GM12878 (cell line): ENCODE measurements at regions not wholly inside any gene's neighbourhood (a gene's known extent, or its start where the extent isn't known, plus 50 kb on each side); places are given as distances from the start of the nearest gene placed in this dataset.

Experiments
- ATAC-seq: fragments of 200-7000 bp; cut with Tn5 transposase; 3 replicates; pipeline ENCODE4 v1.9.1; 2020; ENCODE audit warnings: mild to moderate bottlenecking, moderate library complexity
- BruUV-seq: library from RNA; stranded (reverse); fragments of 400-500 nt; replicated peaks from 2 replicates; lab custom pipeline; 2021; lab: Mats Ljungman, UMichigan
- CTCF ChIA-PET: fragments of 300-600 bp; sonication (Branson Sonifier 250); formaldehyde crosslinking; extraction: SDS; loops from one replicate; lab custom pipeline; 2021; ENCODE audit warnings: inconsistent platforms; lab: Yijun Ruan, JAX
- POLR2A ChIA-PET: fragments of 350-600 bp; formaldehyde crosslinking; extraction: SDS; loops from one replicate; lab custom pipeline; 2021; ENCODE audit warnings: inconsistent platforms; lab: Charles Lee
- RAD21 ChIA-PET: fragments of 300-600 bp; sonication (Branson Sonifier 250); formaldehyde crosslinking; loops from one replicate; lab custom pipeline; 2023; ENCODE audit warnings: antibody characterized with exemption; ENCODE audit not compliant: unreplicated experiment; lab: Charles Lee
- SMC1A ChIA-PET: fragments of 300-600 bp; sonication (Branson Sonifier 250); formaldehyde crosslinking; loops from one replicate; lab custom pipeline; 2023; ENCODE audit not compliant: unreplicated experiment, uncharacterized antibody; lab: Charles Lee
- DNase-seq: peaks from one replicate; pipeline ENCODE4 v3.0.0-alpha.2; 2011; ENCODE audit warnings: low read depth, low spot score
- FAIRE-seq: peaks from 3 replicates; lab custom pipeline; 2011; peaks lifted over from hg19 to GRCh38; lab: Jason Lieb, UNC
- H2AFZ ChIP-seq: 2 replicates; pipeline ENCODE4 v1.6.0; 2011; ENCODE audit warnings: low read depth, low read length, control low read depth; ENCODE audit not compliant: control insufficient read depth
- H3K27ac ChIP-seq: 2 replicates; pipeline ENCODE4 v1.5.1; 2011; ENCODE audit warnings: control low read depth; ENCODE audit not compliant: control insufficient read depth, insufficient read depth
- H3K27me3 ChIP-seq, 2 experiments: replicated peaks in 1 of 2; 2 replicates each; pipeline versions ENCODE4 v1.6.0 to v1.6.1; 2011; ENCODE audit warnings: low read length in 1 of 2; ENCODE audit not compliant: control insufficient read depth in 2 of 2, insufficient read depth in 2 of 2
- H3K36me3 ChIP-seq, 2 experiments: 2 replicates each; pipeline ENCODE4 v1.5.1; 2011; ENCODE audit warnings: low read length in 1 of 2; ENCODE audit not compliant: control insufficient read depth in 2 of 2, insufficient read depth in 2 of 2
- H3K4me1 ChIP-seq: 2 replicates; pipeline ENCODE4 v1.6.1; 2011; ENCODE audit warnings: mild to moderate bottlenecking, low read length, moderate library complexity, mixed read lengths; ENCODE audit not compliant: control insufficient read depth, insufficient read depth
- H3K4me2 ChIP-seq: 2 replicates; pipeline ENCODE4 v1.6.0; 2011; ENCODE audit warnings: control low read depth; ENCODE audit not compliant: control insufficient read depth, insufficient read depth
- H3K4me3 ChIP-seq: fragments of 200-600 bp; sonication (generic); 2 replicates; pipeline ENCODE4 v1.5.1; 2016
- H3K79me2 ChIP-seq: 2 replicates; pipeline ENCODE4 v1.6.0; 2011; ENCODE audit warnings: low read length; ENCODE audit not compliant: control insufficient read depth, insufficient read depth
- H3K9ac ChIP-seq: 2 replicates; pipeline ENCODE4 v1.8.0; 2011; ENCODE audit warnings: low read length, control low read depth, mixed read lengths; ENCODE audit not compliant: control insufficient read depth, insufficient read depth
- H3K9me3 ChIP-seq: replicated peaks from 3 replicates; pipeline ENCODE4 v1.5.1; 2011; ENCODE audit warnings: mild to moderate bottlenecking, low read length; ENCODE audit not compliant: control insufficient read depth, insufficient read depth
- H4K20me1 ChIP-seq: 2 replicates; pipeline ENCODE4 v1.6.0; 2011; ENCODE audit not compliant: control insufficient read depth, insufficient read depth
- KAT2A ChIP-seq: conservative IDR thresholded peaks from 2 replicates; pipeline ENCODE4 v1.6.1; 2011; ENCODE audit warnings: low read depth, low read length; ENCODE audit not compliant: control insufficient read depth
- MTA3 ChIP-seq: IDR thresholded peaks from 2 replicates; pipeline ENCODE4 v1.6.1; 2012; ENCODE audit warnings: low read length, inconsistent platforms, borderline replicate concordance
- NR2F1 ChIP-seq: fragments of 450-650 bp; conservative IDR thresholded peaks from 2 replicates; pipeline ENCODE4 v1.6.1; 2017; ENCODE audit warnings: mild to moderate bottlenecking
- POU2F2 ChIP-seq: IDR thresholded peaks from 3 replicates; pipeline ENCODE4 v1.6.1; 2011; ENCODE audit warnings: low read depth, mild to moderate bottlenecking, low read length, borderline replicate concordance
- TBL1XR1 ChIP-seq: IDR thresholded peaks from 2 replicates; pipeline ENCODE4 v1.6.1; 2012; ENCODE audit warnings: low read depth, low read length, improper control_type of control experiment
- ZNF24 ChIP-seq: fragments of 450-650 bp; IDR thresholded peaks from 2 replicates; pipeline ENCODE4 v1.6.1; 2017; ENCODE audit warnings: antibody characterized with exemption, mild to moderate bottlenecking
- ZNF274 ChIP-seq: IDR thresholded peaks from one replicate; pipeline ENCODE4 v1.8.0; 2011; ENCODE audit not compliant: insufficient read length, insufficient read depth
- ZSCAN29 ChIP-seq: fragments of 450-650 bp; IDR thresholded peaks from 2 replicates; pipeline ENCODE4 v1.6.1; 2017; ENCODE audit warnings: mild to moderate bottlenecking, moderate library complexity
- WGBS: methylation state at CpG from one replicate; pipeline ENCODE4 v1.1.6; 2016; ENCODE audit warnings: low lambda C conversion rate; ENCODE audit not compliant: insufficient replicate concordance, insufficient coverage; ENCODE audit errors: missing lambda C conversion rate; 5-methylcytosine and 5-hydroxymethylcytosine counted together
- in situ Hi-C: fragments of 300-500 bp; cut with MboI; formaldehyde crosslinking; loops from 9 replicates; pipeline ENCODE4 v1.14.3; 2018; ENCODE audit warnings: mixed read lengths
- intact Hi-C: fragments of 100-400 bp; cut with micrococcal nuclease; formaldehyde crosslinking; loops from one replicate; pipeline ENCODE4 v1.14.2; 2022; ENCODE audit not compliant: unreplicated experiment
- TF ChIP-seq, protein P1 (sequence below): fragments of 450-650 bp; formaldehyde crosslinking; IDR thresholded peaks from 2 replicates; pipeline ENCODE4 v1.5.0; 2022; ENCODE audit warnings: mild to moderate bottlenecking, missing genetic modification characterization
- TF ChIP-seq, protein P2 (sequence below): IDR thresholded peaks from 2 replicates; pipeline ENCODE4 v1.6.1; 2012; ENCODE audit warnings: low read depth, low read length, improper control_type of control experiment
- TF ChIP-seq, protein P3 (sequence below): fragments of 150-350 bp; IDR thresholded peaks from 2 replicates; pipeline ENCODE4 v1.6.1; 2014; ENCODE audit warnings: mild to moderate bottlenecking, low read depth, low read length
- TF ChIP-seq, protein P4 (sequence below): IDR thresholded peaks from 2 replicates; pipeline ENCODE4 v1.6.1; 2011; ENCODE audit warnings: borderline replicate concordance, low read depth, mild to moderate bottlenecking, moderate library complexity, low read length; ENCODE audit not compliant: insufficient read depth, poor library complexity, severe bottlenecking

DNA sequence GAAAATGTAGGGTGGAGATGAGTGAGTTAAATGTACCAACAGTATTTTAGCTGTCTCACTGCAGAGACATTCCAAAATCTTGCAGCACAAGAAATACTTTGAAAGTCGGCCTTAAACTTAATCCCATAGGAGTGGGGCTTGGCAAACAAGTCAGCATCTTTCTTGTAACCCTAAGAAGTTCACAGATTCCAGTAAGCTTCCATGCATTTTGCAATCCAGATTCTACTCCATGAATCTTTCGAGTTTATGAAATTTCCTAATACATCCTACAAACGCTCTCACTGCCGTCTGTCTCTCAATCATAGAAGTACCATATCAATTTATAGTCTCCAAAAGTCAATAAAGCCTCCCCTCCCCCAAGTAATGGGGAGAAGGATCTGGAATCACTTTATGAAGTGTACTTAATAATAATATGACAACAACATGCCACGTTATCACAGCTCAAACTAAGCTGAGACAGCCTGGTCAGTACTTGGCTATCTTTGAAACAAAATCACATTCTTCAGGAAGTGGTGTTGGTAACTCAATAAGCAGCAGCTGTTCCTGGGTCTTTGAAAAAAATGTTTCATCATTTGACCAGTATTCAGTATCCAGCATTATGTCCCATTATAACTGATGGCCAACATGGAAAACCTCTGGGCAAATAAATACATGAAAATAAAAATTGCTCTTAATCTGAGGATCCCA lies 317.4 kb upstream of the RUNX1 start (continued):
- TF ChIP-seq, protein P1, sequence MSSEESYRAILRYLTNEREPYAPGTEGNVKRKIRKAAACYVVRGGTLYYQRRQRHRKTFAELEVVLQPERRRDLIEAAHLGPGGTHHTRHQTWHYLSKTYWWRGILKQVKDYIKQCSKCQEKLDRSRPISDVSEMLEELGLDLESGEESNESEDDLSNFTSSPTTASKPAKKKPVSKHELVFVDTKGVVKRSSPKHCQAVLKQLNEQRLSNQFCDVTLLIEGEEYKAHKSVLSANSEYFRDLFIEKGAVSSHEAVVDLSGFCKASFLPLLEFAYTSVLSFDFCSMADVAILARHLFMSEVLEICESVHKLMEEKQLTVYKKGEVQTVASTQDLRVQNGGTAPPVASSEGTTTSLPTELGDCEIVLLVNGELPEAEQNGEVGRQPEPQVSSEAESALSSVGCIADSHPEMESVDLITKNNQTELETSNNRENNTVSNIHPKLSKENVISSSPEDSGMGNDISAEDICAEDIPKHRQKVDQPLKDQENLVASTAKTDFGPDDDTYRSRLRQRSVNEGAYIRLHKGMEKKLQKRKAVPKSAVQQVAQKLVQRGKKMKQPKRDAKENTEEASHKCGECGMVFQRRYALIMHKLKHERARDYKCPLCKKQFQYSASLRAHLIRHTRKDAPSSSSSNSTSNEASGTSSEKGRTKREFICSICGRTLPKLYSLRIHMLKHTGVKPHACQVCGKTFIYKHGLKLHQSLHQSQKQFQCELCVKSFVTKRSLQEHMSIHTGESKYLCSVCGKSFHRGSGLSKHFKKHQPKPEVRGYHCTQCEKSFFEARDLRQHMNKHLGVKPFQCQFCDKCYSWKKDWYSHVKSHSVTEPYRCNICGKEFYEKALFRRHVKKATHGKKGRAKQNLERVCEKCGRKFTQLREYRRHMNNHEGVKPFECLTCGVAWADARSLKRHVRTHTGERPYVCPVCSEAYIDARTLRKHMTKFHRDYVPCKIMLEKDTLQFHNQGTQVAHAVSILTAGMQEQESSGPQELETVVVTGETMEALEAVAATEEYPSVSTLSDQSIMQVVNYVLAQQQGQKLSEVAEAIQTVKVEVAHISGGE (CRISPR knock-in tag), result no peak
- TF ChIP-seq NR2F1 (no peak), ZNF274 (no peak)

DNA sequence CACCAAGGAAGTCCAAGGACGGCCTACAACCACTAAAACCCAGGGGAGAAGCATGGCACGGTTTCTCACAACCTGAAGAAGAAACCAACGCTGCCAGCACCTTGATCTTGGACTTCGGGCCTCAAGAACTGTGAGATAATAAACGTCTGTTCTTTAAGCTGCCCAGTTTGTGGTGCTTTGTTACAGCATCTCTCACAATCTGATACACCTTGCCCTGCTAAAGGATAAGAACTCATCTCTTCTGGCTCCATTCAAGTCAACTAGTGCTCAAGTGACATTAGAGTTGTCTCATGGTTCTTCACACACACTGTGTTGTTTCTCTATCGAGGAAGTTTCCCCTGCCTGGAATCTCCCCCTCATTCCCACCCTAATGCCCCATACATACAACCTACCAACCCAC lies 314.4 kb upstream of the RUNX1 start:
- H3K9ac ChIP-seq, result no peak overlapping the region
- no peak overlapping the region for H3K4me2 ChIP-seq
- no peaks in the 10 kb centered on the region for H3K27me3 ChIP-seq
- ChIA-PET SMC1A (no interaction called here), RAD21 (no interaction called here), POLR2A (no interaction called here), CTCF (no interaction called here)
- no peaks in the 10 kb centered on the region for H3K36me3 ChIP-seq
- H2AFZ ChIP-seq, result no peak overlapping the region
- no peaks in the 10 kb centered on the region for H4K20me1 ChIP-seq
- FAIRE-seq (no peak), ATAC-seq (no peak), DNase-seq (no peak)
- H3K79me2 ChIP-seq, result no peaks in the 10 kb centered on the region
- H3K4me3 ChIP-seq, result no peak overlapping the region
- H3K27ac ChIP-seq, result no peak overlapping the region
- H3K4me1 ChIP-seq, result no peaks in the 10 kb centered on the region
- in situ Hi-C loops, result no loop called here
- WGBS, result 18% methylated on average over 6 of the region's 6 CpGs
- BruUV-seq, result no TSS peak
- H3K9me3 ChIP-seq, result no peaks in the 10 kb centered on the region
- intact Hi-C loops, result no loop called here
- TF ChIP-seq ZSCAN29 (no peak), KAT2A (no peak), ZNF24 (no peak), MTA3 (no peak), TBL1XR1 (no peak), POU2F2 (no peak)
- TF ChIP-seq, protein P2, sequence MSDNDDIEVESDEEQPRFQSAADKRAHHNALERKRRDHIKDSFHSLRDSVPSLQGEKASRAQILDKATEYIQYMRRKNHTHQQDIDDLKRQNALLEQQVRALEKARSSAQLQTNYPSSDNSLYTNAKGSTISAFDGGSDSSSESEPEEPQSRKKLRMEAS, result no peak
- TF ChIP-seq, protein P1 (CRISPR knock-in tag), result no peak
- TF ChIP-seq, protein P3, sequence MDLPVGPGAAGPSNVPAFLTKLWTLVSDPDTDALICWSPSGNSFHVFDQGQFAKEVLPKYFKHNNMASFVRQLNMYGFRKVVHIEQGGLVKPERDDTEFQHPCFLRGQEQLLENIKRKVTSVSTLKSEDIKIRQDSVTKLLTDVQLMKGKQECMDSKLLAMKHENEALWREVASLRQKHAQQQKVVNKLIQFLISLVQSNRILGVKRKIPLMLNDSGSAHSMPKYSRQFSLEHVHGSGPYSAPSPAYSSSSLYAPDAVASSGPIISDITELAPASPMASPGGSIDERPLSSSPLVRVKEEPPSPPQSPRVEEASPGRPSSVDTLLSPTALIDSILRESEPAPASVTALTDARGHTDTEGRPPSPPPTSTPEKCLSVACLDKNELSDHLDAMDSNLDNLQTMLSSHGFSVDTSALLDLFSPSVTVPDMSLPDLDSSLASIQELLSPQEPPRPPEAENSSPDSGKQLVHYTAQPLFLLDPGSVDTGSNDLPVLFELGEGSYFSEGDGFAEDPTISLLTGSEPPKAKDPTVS, result no peak
- TF ChIP-seq, protein P4, sequence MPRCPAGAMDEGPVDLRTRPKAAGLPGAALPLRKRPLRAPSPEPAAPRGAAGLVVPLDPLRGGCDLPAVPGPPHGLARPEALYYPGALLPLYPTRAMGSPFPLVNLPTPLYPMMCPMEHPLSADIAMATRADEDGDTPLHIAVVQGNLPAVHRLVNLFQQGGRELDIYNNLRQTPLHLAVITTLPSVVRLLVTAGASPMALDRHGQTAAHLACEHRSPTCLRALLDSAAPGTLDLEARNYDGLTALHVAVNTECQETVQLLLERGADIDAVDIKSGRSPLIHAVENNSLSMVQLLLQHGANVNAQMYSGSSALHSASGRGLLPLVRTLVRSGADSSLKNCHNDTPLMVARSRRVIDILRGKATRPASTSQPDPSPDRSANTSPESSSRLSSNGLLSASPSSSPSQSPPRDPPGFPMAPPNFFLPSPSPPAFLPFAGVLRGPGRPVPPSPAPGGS, result no peak
